ENCODE measurements at regions not wholly inside any gene's neighbourhood (a gene's known extent, or its start where the extent isn't known, plus 50 kb on each side); places are given as distances from the start of the nearest gene placed in this dataset.

- TF ChIP-seq, protein P1, sequence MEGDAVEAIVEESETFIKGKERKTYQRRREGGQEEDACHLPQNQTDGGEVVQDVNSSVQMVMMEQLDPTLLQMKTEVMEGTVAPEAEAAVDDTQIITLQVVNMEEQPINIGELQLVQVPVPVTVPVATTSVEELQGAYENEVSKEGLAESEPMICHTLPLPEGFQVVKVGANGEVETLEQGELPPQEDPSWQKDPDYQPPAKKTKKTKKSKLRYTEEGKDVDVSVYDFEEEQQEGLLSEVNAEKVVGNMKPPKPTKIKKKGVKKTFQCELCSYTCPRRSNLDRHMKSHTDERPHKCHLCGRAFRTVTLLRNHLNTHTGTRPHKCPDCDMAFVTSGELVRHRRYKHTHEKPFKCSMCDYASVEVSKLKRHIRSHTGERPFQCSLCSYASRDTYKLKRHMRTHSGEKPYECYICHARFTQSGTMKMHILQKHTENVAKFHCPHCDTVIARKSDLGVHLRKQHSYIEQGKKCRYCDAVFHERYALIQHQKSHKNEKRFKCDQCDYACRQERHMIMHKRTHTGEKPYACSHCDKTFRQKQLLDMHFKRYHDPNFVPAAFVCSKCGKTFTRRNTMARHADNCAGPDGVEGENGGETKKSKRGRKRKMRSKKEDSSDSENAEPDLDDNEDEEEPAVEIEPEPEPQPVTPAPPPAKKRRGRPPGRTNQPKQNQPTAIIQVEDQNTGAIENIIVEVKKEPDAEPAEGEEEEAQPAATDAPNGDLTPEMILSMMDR (IDR thresholded peaks at IDR 0.05; ENCODE audit: low read depth, low read length, missing input control): no peak
- no peak for TF ChIP-seq RAD21 (IDR thresholded peaks at IDR 0.05)
- TF ChIP-seq, protein P2, sequence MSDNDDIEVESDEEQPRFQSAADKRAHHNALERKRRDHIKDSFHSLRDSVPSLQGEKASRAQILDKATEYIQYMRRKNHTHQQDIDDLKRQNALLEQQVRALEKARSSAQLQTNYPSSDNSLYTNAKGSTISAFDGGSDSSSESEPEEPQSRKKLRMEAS (IDR thresholded peaks at IDR 0.05): no peak
- no peak for TF ChIP-seq SP1 (IDR thresholded peaks at IDR 0.05)
- TF ChIP-seq GABPA (IDR thresholded peaks at IDR 0.05 in 1 of 2, conservative IDR thresholded peaks at IDR 0.05 in 1 of 2): no peak
- TF ChIP-seq NR2F2 (IDR thresholded peaks at IDR 0.05): no peak
- TF ChIP-seq, protein P3, sequence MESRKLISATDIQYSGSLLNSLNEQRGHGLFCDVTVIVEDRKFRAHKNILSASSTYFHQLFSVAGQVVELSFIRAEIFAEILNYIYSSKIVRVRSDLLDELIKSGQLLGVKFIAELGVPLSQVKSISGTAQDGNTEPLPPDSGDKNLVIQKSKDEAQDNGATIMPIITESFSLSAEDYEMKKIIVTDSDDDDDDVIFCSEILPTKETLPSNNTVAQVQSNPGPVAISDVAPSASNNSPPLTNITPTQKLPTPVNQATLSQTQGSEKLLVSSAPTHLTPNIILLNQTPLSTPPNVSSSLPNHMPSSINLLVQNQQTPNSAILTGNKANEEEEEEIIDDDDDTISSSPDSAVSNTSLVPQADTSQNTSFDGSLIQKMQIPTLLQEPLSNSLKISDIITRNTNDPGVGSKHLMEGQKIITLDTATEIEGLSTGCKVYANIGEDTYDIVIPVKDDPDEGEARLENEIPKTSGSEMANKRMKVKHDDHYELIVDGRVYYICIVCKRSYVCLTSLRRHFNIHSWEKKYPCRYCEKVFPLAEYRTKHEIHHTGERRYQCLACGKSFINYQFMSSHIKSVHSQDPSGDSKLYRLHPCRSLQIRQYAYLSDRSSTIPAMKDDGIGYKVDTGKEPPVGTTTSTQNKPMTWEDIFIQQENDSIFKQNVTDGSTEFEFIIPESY (IDR thresholded peaks at IDR 0.05): no peak
- no peak for TF ChIP-seq YY1 (IDR thresholded peaks at IDR 0.05)
- no peak for TF ChIP-seq RXRA (IDR thresholded peaks at IDR 0.05)
- no peak for TF ChIP-seq JUND (IDR thresholded peaks at IDR 0.05)
- TF ChIP-seq EGR1 (IDR thresholded peaks at IDR 0.05; ENCODE audit: low read depth in 2 of 2): no peak
- TF ChIP-seq REST (IDR thresholded peaks at IDR 0.05): no peak
- no peak for TF ChIP-seq TAF1 (conservative IDR thresholded peaks at IDR 0.05)
Measured at GRCh38 chr4:162502109-162502508, 338.3 kb upstream of the FSTL5 start.

All from liver (tissue), 3 donors.